ENCODE measurements at regions not wholly inside any gene's neighbourhood (a gene's known extent, or its start where the extent isn't known, plus 50 kb on each side); places are given as distances from the start of the nearest gene placed in this dataset.

GRCh38 chr2:81876624-81877023 lies 1572.1 kb upstream of the LRRTM1 start:
- Histone ChIP-seq H3K9me3 (ENCODE audit: low read length) (no peaks in the 10 kb centered on the region), H3K4me3 (ENCODE audit: low read depth, low read length, poor library complexity, severe bottlenecking) (no peak overlapping the region), H2AFZ (ENCODE audit: low read length) (no peak overlapping the region), H3K9ac (ENCODE audit: low read length) (no peak overlapping the region), H3K4me1 (ENCODE audit: insufficient read depth, low read length, severe bottlenecking) (no peaks in the 10 kb centered on the region), H4K20me1 (ENCODE audit: insufficient read depth, low read length) (no peaks in the 10 kb centered on the region), H3K9me2 (ENCODE audit: low read depth, low read length) (no peaks in the 10 kb centered on the region), H3K36me3 (ENCODE audit: insufficient read depth, low read length) (no peaks in the 10 kb centered on the region), H3K27ac (ENCODE audit: low read depth, low read length, poor library complexity, severe bottlenecking) (no peak overlapping the region), H3K79me2 (ENCODE audit: insufficient read depth, low read length) (no peaks in the 10 kb centered on the region), H3K4me2 (ENCODE audit: low read length) (no peak overlapping the region), H3K27me3 (ENCODE audit: insufficient read depth, low read length) (no peaks in the 10 kb centered on the region), H3F3A (ENCODE audit: insufficient read depth, low read length) (no peaks in the 10 kb centered on the region)
- TF ChIP-seq EZH2 (IDR thresholded peaks at IDR 0.05; ENCODE audit: borderline replicate concordance, low read length) (no peak), CTCF (IDR thresholded peaks at IDR 0.05; ENCODE audit: low read length) (no peak)

- Histone ChIP-seq H3K79me2 (ENCODE audit: insufficient read depth, low read length) (no peaks in the 10 kb centered on the region), H4K20me1 (ENCODE audit: insufficient read depth, low read length) (no peaks in the 10 kb centered on the region), H3K4me1 (ENCODE audit: insufficient read depth, low read length, severe bottlenecking) (no peaks in the 10 kb centered on the region), H3K4me3 (ENCODE audit: low read depth, low read length, poor library complexity, severe bottlenecking) (no peak overlapping the region), H3K36me3 (ENCODE audit: insufficient read depth, low read length) (no peaks in the 10 kb centered on the region), H3F3A (ENCODE audit: insufficient read depth, low read length) (no peaks in the 10 kb centered on the region), H3K27ac (ENCODE audit: low read depth, low read length, poor library complexity, severe bottlenecking) (no peak overlapping the region), H3K9ac (ENCODE audit: low read length) (no peak overlapping the region), H3K27me3 (ENCODE audit: insufficient read depth, low read length) (no peaks in the 10 kb centered on the region), H3K9me3 (ENCODE audit: low read length) (no peaks in the 10 kb centered on the region), H3K9me2 (ENCODE audit: low read depth, low read length) (no peaks in the 10 kb centered on the region), H2AFZ (ENCODE audit: low read length) (no peak overlapping the region), H3K4me2 (ENCODE audit: low read length) (no peak overlapping the region)
- TF ChIP-seq EZH2 (IDR thresholded peaks at IDR 0.05; ENCODE audit: borderline replicate concordance, low read length): no peak
- no peak for TF ChIP-seq CTCF (IDR thresholded peaks at IDR 0.05; ENCODE audit: low read length)
Observed at GRCh38 chr2:81872006-81872405, 1567.5 kb upstream of the LRRTM1 start.

GRCh38 chr2:81870119-81870518 lies 1565.6 kb upstream of the LRRTM1 start:
- Histone ChIP-seq H3F3A (ENCODE audit: insufficient read depth, low read length) (no peaks in the 10 kb centered on the region), H3K27me3 (ENCODE audit: insufficient read depth, low read length) (no peaks in the 10 kb centered on the region), H3K9ac (ENCODE audit: low read length) (no peak overlapping the region), H2AFZ (ENCODE audit: low read length) (no peak overlapping the region), H3K4me3 (ENCODE audit: low read depth, low read length, poor library complexity, severe bottlenecking) (no peak overlapping the region), H3K79me2 (ENCODE audit: insufficient read depth, low read length) (no peaks in the 10 kb centered on the region), H3K4me1 (ENCODE audit: insufficient read depth, low read length, severe bottlenecking) (no peaks in the 10 kb centered on the region), H4K20me1 (ENCODE audit: insufficient read depth, low read length) (no peaks in the 10 kb centered on the region), H3K36me3 (ENCODE audit: insufficient read depth, low read length) (no peaks in the 10 kb centered on the region), H3K4me2 (ENCODE audit: low read length) (no peak overlapping the region), H3K27ac (ENCODE audit: low read depth, low read length, poor library complexity, severe bottlenecking) (no peak overlapping the region), H3K9me3 (ENCODE audit: low read length) (no peaks in the 10 kb centered on the region), H3K9me2 (ENCODE audit: low read depth, low read length) (no peaks in the 10 kb centered on the region)
- no peak for TF ChIP-seq EZH2 (IDR thresholded peaks at IDR 0.05; ENCODE audit: borderline replicate concordance, low read length)
- no peak for TF ChIP-seq CTCF (IDR thresholded peaks at IDR 0.05; ENCODE audit: low read length)
